ENCODE measurements at regions not wholly inside any gene's neighbourhood (a gene's known extent, or its start where the extent isn't known, plus 50 kb on each side); places are given as distances from the start of the nearest gene placed in this dataset.

DNA sequence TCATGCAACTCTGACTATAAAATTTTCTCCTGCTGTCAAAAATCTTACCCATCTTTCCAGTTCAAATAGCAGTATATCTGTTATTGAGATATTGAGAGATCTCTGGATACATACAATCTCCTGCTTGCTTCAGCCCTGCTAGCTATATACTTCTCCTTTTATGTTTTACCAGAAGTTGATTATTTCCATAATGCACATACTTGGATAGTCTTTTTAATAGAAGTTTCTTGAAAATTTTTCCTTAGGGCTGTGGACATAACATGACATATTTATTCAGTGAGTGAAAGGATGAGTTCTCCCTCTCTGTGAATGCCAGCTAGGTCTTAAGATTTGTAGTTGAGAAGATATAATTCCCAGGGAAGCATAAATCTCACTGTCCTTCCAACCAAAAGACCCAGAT, 234.1 kb upstream of the NR3C2 start:
- TF ChIP-seq, protein P1, sequence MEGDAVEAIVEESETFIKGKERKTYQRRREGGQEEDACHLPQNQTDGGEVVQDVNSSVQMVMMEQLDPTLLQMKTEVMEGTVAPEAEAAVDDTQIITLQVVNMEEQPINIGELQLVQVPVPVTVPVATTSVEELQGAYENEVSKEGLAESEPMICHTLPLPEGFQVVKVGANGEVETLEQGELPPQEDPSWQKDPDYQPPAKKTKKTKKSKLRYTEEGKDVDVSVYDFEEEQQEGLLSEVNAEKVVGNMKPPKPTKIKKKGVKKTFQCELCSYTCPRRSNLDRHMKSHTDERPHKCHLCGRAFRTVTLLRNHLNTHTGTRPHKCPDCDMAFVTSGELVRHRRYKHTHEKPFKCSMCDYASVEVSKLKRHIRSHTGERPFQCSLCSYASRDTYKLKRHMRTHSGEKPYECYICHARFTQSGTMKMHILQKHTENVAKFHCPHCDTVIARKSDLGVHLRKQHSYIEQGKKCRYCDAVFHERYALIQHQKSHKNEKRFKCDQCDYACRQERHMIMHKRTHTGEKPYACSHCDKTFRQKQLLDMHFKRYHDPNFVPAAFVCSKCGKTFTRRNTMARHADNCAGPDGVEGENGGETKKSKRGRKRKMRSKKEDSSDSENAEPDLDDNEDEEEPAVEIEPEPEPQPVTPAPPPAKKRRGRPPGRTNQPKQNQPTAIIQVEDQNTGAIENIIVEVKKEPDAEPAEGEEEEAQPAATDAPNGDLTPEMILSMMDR (IDR thresholded peaks at IDR 0.05; ENCODE audit: borderline replicate concordance, insufficient read depth, low read depth, low read length): no peak
- no peak overlapping the region for H3K4me3 ChIP-seq (ENCODE audit: low read depth, low read length)

DNA sequence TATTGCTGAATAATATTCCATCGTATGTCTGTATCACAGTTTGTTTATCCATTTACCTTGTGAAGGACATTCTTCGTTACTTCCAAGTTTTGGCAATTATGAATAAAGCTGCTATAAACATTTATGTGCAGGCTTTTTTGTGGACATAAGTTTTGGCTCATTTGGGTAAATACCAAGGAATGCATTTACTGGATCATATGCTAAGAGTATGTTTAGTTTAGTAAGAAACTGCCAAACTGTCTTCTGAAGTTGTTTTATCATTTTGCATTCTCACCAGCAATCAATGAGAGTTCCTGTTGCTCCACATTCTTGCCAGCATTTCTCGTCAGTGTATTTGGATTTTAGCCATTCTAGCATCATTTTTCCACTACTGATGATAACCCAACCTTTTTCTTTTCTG, 232.7 kb upstream of the NR3C2 start:
- TF ChIP-seq, protein P1 (IDR thresholded peaks at IDR 0.05; ENCODE audit: borderline replicate concordance, insufficient read depth, low read depth, low read length): no peak
- no peak overlapping the region for H3K4me3 ChIP-seq (ENCODE audit: low read depth, low read length)

DNA sequence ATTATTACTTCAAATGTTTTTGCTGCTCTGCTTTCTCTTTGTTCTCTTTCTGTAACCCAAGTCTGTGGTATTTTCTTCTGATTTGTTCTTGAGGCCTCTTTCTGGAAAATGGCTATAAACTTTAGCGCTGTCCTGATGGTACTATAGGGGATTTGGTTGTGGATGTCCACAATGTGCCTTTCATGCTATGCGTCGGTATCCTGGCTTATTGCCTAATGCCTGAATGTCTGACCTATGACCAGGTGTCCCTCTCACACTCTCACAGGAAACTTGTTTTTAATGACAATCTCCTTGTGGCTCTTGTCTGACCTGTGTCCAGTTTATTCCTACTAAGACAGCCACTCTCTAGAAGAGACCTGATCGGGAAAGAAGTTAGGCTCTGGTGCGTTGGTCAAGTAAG, 222.4 kb upstream of the NR3C2 start:
- no peak overlapping the region for H3K4me3 ChIP-seq (ENCODE audit: low read depth, low read length)
- TF ChIP-seq, protein P1 (IDR thresholded peaks at IDR 0.05; ENCODE audit: borderline replicate concordance, insufficient read depth, low read depth, low read length): no peak

DNA sequence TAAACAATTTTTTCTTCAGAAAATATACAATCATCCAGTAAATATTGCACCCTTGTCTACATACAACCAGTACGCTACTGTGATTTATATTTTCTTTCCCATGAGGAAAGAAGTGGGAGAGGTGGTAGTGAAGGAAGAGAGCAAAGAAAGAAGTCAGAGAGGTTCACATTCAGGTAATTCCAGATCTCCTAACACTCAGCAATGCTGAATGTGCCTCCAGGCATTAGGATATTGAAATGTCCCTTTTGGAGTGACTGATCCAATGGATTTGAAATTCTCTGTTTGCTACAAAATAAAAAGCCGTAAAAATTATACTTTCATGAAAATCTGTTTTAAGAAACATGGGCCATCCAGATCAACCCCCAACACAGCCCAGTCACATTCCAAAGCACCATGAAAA, 211.9 kb upstream of the NR3C2 start:
- no peak overlapping the region for H3K4me3 ChIP-seq (ENCODE audit: low read depth, low read length)
- TF ChIP-seq, protein P1 (IDR thresholded peaks at IDR 0.05; ENCODE audit: borderline replicate concordance, insufficient read depth, low read depth, low read length): no peak

DNA sequence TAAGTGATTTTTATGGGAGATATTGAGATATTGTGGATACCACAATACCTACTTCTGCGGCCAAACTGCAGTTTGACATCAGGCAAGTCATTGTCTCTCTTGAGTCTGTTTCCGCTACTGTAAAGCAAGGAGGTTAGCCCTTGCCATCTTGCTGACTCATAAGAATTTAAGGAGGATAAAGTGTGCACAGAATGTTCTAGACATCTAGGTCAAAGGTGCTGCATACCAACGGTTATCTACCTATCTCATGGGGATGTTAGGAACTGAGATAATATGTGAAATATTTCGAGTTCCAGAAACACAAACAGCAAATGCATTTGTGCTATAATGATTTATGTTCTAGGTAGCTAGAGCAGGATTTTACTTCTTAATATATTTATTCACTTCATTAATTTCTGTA, 211.5 kb upstream of the NR3C2 start:
- H3K4me3 ChIP-seq (ENCODE audit: low read depth, low read length): no peak overlapping the region
- TF ChIP-seq, protein P1 (IDR thresholded peaks at IDR 0.05; ENCODE audit: borderline replicate concordance, insufficient read depth, low read depth, low read length): no peak

DNA sequence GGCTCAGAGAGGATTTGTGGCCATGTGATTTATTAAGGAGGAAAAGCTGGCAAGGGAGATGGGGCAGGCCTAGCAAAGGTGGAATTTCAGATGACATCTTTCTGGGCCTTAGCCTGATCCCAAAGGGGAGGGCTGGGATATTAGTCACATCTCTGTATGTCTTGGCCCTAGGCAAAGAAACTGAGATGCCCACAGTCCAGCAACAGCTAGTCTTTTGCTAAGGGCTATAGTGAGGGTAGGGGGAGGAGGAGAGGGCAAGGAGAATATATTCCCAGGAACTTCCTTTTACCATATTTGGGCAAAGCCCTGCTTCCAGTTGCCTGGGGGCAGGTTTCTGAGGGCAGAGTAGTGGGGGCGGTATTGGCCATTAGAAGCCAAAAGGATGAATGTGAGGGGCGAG, 209.8 kb upstream of the NR3C2 start:
- TF ChIP-seq, protein P1 (IDR thresholded peaks at IDR 0.05; ENCODE audit: borderline replicate concordance, insufficient read depth, low read depth, low read length): no peak
- H3K4me3 ChIP-seq (ENCODE audit: low read depth, low read length): no peak overlapping the region

DNA sequence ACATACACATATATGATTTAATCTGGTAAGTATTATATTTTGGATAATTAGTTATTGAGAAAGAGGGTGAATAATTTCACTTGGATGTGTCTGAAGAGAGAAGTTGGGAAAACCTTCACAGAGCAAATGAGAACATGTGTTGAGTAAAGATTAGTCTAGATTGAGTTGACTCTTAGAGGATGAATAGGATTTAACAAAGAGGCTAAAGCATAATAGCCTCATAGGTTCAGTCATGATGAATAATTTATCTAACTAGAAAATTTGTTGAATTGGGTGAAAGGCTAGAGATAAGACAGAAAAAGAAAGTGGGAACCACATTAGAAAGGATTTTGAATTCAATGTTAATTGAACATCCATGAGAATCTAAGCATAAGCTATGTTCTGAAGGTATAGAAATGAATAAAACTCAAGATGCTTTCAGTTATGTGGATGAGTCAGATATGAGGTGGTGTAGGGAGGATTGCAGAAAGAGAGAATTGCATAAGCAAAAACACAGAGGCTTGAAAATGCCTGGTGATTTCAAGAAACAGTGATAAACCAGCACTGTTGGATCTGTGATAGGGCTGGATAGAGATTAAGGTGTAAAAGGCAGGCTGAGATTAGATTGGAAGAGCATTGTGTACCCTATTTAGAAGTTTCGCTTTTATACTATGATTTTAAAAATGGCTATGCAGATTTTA, 207.6 kb upstream of the NR3C2 start:
- H3K4me3 ChIP-seq (ENCODE audit: low read depth, low read length): no peak overlapping the region
- TF ChIP-seq, protein P1 (IDR thresholded peaks at IDR 0.05; ENCODE audit: borderline replicate concordance, insufficient read depth, low read depth, low read length): no peak
